ENCODE measurements at regions not wholly inside any gene's neighbourhood (a gene's known extent, or its start where the extent isn't known, plus 50 kb on each side); places are given as distances from the start of the nearest gene placed in this dataset.
"Not testable (repeated sequence)": the region's sequence is repeated elsewhere in the genome, so short reads cannot be mapped to it uniquely, and the experiment has no call there.

DNA sequence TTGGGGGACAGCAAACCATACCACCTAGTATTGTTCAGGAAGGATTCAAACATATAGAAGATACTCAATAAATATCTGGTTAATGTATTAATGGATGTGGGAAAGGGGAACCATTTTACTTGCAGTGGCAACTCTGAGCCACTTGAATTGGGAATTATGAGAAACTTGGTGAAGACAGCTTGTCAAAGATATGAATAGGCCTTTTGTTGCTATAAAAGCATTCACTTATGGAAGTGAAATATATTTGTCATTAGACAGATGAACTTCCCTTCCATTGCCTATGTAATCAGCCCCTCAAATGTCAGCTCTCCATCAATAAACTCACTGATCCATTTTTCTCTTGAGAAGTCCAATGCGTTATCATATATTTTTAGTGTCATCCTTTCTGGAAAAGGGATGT is 56.1 kb downstream of the GPR85 start:
- DNase-seq (ENCODE audit: low spot score): no peak

DNA sequence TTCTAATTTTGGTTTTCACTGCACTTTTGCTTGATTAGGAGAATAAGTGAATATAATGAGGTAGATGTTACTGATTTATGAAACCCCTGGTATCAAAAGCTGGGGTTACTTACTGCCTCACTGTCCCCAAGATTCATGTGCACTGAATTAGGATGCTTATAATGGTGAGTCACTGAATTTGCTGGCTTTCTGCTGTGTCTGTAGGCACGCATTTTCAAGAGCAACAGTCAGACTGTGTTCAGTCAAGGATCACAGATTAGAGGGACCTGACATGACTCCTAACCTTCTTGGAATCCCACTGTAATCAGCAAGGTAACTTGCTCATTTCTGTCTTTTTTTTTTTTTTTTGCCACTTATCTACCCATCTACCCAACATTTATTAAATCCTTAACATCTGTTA is 59.7 kb downstream of the GPR85 start:
- DNase-seq (ENCODE audit: low spot score): no peak

DNA sequence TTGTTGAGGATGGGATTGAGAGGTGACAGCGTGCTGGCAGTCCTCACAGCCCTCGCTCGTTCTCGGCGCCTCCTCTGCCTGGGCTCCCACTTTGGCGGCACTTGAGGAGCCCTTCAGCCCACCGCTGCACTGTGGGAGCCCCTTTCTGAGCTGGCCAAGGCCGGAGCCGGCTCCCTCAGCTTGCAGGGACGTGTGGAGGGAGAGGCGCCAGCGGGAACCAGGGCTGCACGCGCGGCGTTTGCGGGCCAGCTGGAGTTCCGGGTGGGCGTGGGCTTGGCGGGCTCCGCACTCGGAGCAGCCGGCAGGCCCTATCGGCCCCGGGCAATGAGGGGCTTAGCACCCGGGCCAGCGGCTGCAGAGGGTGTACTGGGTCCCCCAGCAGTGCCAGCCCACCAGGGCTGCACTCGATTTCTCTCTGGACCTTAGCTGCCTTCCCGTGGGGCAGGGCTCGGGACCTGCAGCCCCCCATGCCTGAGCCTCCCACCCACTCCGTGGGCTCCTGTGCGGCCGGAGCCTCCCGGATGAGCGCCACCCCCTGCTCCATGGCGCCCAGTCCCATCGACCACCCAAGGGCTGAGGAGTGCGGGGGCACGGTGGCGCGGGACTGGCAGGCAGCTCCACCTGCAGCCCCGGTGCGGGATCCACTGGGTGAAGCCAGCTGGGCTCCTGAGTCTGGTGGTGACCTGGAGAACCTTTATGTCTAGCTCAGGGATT is 69.3 kb downstream of the GPR85 start:
- not testable (repeated sequence) for DNase-seq (ENCODE audit: low spot score)

DNA sequence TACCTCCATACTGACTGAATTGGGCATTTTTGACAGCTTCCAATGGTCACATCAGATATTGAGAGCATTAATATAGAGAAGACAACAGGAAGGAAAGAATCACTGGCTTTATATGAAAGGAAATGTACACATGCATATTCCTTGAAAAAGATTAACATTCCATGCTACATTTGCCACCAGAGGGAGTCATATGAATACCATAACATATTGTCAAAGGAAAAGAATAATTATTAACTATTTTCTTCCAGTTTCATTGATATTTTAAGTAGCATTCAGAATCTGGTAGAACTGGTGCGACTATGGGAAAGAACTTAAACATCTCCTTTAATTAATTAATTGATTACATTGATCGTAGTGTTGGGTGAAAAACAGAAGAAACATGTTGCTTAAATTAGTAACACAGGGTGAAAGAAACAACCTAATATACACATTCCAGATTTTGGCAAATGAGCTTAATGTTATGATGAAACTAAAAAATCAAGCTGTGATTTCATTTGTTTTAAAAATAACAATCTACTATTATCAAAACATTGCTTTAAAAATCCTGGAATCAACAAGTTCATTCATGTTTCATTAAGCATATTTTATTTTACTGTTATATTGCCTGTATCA is 71.5 kb downstream of the GPR85 start:
- peak; percentile 26 for DNase-seq (ENCODE audit: low spot score)

DNA sequence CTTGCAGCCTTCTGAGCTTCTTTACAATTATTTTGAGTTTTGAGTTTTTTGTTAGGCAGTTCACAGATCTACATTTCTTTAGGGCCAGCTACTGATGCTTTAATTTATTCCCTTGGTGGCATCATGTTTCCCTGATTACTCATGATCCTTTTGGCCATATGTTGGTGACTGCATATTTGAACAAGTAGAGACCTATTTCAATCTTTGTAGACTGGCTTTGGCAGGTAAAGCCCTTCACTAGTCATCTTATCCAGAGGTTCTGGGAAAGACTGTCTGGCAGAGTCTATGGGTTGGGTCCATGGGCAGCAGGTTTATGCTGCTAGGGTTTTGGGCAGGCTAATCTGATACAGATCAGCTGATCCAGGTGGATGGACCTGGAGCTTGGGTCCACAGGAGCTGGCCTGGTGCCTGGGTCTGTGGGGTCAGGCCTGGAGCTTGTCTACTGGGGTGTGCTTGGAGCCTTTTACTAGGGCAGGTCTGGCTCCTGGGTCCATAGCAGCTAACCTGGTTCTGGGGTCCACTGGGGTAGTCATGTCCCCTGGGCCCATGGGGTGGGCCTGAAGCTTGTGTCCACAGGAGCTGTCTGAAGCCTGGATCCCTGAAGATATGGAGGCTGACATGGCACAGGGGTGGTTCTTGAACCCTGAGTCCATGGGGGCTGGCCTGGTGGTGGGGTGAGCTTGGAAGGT is 72.7 kb downstream of the GPR85 start:
- DNase-seq (ENCODE audit: low spot score): no peak

DNA sequence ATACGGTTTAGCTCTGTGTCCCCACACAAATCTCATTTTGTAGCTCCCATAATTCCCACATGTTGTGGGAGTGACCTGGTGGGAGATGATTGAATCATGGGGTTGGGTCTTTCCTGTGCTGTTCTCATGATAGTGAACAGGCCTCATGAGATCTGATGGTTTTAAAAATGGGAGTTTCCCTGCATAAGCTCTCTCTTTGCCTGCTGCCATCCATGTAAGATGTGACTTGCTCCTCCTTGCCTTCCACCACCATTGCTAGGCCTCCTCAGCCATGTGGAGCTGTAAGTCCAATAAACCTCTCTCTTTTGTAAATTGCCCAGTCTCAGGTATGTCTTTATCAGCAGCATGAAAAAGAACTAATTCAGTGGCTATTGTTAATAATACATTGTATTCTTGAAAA is 73.8 kb downstream of the GPR85 start:
- DNase-seq (ENCODE audit: low spot score): not testable (repeated sequence)

DNA sequence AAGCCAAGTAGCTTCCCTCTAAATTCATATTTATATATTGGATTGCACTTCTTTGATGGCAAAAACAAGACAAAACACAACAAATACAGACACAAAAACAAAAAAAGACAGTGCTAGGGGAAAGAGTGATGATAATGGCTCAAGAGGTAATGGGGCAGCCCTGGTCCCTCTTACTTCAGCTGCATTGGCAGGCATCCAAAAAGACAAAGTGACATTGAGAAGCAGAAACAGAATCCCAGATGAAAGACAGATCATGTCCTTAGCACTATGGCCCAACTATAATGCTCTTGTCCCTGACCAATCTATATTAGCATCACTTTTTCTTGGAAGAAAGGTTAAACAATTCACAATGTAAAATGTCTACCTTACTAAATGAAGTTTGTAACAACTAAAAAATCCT is 76.2 kb downstream of the GPR85 start:
- no peak for DNase-seq (ENCODE audit: low spot score)

DNA sequence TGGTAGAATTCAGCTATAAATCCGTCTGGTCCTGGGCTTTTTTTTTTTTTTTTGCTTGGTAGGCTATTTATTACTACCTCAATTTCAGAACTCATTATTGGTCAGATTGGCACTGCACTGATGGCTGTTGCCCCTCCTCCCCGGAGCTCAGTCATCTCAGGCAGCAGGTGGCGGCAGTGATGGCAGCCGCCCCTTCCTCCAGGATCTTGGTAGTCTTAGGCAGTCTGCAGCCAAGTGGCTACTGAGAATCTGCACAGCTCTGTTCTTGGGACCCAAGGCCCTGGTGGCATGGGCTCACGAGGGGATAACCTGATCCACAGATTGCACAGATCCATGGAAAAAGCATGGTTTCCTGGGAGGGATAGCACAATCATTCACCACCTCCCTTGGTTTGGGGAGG is 77.9 kb downstream of the GPR85 start:
- no peak for DNase-seq (ENCODE audit: low spot score)

DNA sequence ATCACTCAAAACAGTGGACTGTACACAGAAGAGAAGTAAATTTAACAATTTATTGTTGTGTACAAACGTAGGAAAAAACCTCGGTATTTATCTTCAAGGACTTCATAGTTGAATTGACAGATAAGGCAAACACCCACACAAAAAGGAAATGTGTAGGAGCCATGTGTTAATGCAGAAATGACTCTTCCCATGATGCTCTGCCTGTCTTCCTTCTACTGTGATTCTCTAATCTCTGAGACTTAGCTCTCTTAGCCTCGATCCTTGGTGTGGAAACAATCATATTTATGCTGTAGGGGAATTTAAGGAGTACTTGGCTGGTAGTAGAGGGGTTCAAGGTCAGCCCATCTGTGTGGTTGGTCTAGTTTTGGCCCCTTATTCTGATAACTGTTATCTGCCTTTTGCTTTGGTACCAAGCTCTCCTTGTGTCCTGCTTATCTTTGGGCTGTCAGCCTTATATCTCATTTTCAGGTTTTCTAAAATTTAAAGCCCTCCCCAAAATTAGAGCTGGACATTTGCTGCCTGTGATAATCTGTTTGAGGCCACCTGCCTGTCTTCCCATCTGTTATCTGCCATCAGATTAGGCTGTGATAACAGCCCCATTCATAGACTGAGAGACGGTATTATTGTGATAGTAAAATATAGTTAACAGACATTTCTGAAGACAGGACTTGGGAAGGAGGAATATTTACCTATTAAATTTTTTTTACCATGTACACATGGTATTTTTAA is 81.7 kb downstream of the GPR85 start:
- no peak for DNase-seq (ENCODE audit: low spot score)

DNA sequence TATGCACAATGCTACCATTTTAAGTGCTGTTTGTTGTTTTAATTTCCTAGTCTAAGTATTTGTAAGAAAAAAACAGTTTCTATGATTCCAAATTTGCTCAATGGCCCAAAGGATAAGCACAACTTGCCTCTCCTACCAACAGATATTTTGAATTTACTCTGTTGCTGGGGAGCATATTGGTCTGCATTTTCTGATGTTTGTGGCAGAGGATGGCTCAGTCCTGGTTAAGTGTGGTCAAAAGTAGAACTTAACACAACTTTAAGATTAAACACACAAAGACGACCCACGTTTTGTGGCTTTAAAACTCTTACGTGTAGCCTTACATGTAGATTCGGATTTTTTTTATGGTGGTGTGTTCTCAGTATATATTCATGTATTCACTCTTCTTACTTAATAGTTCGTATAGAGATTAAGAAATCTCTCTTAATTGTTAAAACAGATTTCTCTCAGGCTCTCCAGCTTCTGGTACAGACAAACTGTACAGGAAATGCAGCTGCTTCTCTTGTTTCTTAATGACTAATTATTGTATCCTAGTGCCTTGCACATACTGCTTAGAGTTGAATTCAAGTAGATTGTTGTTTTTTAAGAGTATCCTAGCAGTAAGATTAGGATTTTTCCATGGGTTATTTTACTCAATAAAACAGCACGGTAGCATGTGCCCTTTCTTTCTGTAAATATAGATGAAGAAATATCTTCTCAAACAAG is 86.2 kb downstream of the GPR85 start:
- DNase-seq (ENCODE audit: low spot score): no peak

DNA sequence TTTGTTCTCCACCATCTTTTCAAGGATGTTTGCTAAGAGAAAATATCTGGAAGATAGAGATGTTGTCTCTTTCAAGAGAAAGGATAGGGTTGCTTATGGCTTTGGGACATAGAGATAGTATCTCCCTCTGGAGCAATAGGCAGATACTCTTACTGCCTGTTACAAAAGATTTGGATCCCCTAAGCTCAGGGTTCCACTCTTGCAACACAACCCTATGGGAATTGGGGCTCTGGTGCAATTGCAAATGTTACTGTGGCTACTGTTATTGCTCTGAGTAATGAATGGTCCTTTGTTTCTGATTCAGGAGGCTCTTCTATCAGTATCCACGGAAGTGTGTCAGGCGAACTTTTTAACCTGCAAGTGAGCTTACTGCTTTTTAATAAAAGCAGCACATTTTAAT is 88.8 kb downstream of the GPR85 start:
- no peak for DNase-seq (ENCODE audit: low spot score)

DNA sequence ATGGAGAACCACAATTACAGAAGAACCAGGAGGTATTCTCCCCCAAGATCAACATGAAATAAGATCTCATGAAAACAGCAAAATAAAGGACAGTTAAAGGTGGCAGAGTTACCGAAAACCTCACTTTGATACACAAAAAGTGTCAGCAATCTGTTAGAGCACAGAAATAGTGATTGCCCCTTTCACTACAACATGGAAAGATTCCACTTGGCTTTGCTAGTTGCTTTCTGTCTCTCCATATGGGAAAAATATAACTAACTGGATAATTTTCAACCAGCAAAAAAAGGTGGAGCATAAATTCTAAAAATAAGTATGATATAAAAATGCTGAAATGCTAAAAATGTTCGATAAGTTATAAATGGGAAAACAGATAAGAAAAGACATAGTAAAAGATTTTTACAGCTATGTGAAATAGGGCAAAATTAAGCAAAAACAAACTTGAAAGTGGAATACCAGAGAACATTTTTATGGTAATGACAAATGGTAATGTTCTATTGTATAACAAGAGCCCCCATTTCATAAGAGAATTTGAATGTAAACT is 90.2 kb downstream of the GPR85 start:
- DNase-seq (ENCODE audit: low spot score): no peak

DNA sequence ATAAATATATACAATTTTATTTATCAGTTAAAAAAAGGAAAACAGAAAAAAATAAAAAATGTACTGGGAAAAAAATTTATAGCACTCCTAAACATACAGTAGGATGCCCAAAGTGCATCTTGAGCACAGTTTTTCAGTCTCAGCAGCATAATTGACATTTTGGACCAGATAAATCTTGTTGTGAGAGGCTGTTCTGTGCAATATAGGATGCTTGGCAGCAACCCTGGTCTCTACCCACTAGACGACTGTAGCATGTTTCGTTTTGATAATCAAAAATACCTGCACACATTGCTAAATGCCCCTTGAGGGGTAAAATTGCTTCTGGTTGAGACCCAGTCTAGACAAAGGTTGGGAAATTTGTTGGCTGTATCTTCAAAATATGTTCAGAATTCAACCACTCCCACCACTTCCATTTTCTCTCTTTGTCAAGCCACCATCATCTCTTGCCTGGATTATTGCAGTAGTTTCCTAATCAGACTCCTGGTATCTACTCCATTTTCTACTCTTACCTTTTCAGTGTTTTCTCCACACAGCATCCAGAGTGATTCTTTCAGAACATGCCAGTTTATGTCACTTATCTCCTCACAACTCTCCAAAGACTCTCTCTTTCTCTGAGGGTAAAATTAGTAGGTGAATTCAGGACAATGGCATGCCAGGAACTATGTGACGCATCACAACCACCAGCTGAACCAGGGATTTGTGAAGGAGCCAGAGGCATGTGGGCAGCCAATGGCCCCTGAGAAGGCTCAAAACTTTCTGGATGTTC is 91.4 kb downstream of the GPR85 start:
- no peak for DNase-seq (ENCODE audit: low spot score)

DNA sequence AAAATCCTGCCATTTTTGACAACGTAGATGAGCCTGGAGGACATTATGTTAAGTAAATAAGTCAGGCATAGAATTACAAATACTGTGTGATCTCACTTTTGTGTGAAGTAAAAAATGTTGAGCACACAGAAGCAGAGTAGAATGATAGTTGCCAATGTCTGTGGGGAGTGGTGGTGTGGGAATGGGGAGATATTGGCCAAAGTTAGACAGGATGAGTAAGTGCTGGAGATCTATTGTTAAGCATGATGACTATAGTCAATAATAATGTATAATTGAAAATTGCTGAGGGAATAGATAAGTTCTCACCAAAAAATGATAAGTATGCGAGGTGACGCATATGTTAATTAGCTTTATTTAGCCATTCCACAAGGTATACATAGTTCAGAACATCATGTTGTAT is 92.0 kb downstream of the GPR85 start:
- DNase-seq (ENCODE audit: low spot score): no peak

DNA sequence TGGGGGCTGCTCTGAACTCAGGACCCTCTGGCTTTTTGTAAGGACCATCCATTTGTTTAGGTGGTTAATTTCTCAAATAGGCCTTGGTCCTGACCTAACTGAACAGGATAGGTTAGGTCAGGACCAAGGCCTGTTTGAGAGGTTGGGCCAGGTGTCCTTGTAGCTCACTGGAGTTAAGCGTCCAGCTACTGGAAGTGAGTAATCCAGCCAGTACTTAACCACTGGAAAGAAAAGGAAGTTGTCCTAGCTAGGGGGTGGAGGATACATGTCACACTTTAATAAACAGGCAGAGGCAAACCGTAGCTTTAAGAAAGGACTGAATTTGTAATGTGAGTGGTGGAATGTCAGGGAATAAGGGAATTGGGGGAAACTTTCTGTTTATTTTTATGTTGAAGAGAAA is 96.0 kb downstream of the GPR85 start:
- no peak for DNase-seq (ENCODE audit: low spot score)

DNA sequence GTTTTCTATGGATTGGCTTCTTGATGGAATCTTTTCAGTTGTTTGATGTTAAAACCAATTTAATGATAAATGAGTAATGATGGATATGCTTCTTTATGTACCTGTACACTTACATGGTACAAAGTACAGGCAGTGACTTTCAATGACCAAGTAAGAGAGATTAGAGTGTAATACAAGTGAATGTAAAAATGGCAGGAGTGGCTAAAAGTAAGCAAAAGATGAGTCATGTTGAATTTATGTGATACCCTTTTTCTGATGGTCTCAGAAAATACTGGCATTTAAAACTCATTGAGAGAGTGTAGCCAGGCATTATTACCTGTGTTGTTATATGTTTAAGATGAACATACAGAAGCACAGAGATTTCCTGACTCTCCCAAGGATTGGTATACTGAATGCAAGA is 97.1 kb downstream of the GPR85 start:
- no peak for DNase-seq (ENCODE audit: low spot score)

DNA sequence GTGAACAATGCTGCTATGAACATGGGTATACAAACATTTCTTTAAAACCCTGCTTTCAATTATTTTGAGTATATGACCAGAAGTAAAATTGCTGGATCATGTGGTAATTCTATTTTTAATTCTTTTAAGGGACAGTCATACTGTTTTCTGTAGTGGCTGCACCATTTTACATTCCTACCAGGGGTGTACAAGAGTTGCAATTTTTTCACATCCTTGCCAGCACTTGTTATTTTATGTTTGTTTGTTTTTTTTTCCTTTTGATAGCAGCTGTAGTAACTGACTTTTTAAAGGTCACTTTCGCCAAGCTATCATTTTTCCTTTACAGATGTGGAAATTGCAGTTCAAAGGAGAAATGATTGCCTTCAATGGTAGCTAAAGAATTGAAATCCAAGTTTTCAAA is 99.5 kb downstream of the GPR85 start:
- no peak for DNase-seq (ENCODE audit: low spot score)

DNA sequence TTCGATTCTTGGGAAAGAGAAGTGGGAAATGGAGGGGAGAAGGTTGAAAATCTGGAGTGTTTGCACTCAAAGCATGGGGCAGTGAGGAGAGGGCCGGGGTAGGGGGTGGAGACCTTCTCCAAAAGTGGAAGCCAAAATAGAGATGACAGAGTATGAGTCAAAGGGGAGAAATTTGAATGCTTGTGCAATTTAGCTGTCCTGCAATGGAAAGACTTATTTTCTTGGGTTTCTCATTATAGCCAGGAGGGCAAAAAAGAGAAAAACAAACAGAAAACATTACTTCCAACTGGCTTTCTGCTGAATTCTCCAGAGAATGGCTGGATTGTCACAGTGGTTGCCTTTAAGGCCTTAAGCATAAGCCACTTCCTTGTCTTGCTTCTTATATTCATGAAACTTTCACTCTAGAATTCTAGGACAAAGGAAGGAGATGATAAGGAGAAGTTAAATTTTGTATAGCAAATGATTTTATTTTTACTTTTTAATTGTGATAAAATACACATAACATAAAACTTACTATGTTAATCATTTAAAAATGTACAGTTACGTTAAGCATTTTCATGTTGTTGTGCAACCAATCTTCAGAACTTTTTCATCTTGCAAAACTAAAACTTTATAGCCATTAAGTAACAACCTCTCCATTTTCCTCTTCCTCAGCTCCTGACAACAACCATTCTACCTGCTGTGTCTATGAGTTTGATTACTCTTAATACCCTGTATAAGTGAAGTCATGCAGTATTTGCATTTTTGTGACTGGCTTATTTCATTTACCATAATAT is 100.2 kb downstream of the GPR85 start:
- DNase-seq (ENCODE audit: low spot score): no peak

DNA sequence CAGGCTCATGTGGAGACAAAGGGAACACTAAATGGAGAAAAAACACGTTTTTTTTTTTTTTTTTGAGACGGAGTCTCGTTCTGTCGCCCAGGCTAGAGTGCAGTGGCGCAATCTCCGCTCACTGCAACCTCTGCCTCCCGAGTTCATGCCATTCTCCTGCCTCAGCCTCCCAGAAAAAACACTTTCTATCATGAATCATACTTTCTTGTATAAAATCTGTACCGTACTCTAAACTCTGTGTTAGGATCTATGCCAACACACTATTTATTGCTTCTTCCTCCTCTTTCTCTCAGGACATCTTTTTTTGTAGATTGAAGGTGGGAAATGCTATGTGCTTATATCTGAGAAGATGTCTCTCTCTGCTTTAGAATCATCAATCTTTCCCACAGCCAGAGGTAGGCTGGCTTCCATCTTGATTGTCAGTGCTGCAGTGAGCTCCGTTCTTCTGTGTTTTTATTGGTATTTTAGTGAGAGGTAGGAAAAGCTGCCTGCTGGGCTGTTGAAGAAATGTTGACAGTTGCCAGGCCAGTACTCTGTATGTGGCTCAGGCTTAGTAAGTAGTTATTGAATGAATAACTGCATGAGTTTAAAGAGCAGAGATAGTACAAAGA is 101.1 kb downstream of the GPR85 start:
- DNase-seq (ENCODE audit: low spot score): no peak
